GM19239 (cell line): ENCODE measurements at regions not wholly inside any gene's neighbourhood (a gene's known extent, or its start where the extent isn't known, plus 50 kb on each side); places are given as distances from the start of the nearest gene placed in this dataset.

ENCODE experiments used
- DNase-seq: peaks from one replicate; pipeline ENCODE4 v3.0.0; 2011; ENCODE audit warnings: low spot score; ENCODE audit not compliant: insufficient read length
- FAIRE-seq: peaks from 2 replicates; lab custom pipeline; 2011; peaks lifted over from hg19 to GRCh38; lab: Jason Lieb, UNC

GRCh38 chr10:8439040-8439439 is 384.6 kb downstream of the GATA3 start:
- no peak for DNase-seq
- FAIRE-seq: no peak

GRCh38 chr10:8444630-8445029 is 390.1 kb downstream of the GATA3 start:
- DNase-seq: no peak

GRCh38 chr10:8445353-8445752 is 390.9 kb downstream of the GATA3 start:
- DNase-seq (no peak), FAIRE-seq (no peak)

More at GRCh38 chr10:8444630-8445029, 390.1 kb downstream of the GATA3 start:
- FAIRE-seq: no peak

GRCh38 chr10:8449909-8450308 is 395.4 kb downstream of the GATA3 start:
- DNase-seq (no peak), FAIRE-seq (no peak)

GRCh38 chr10:8453587-8453986 is 399.1 kb downstream of the GATA3 start:
- FAIRE-seq (no peak), DNase-seq (no peak)

GRCh38 chr10:8454357-8454756 is 399.9 kb downstream of the GATA3 start:
- no peak for DNase-seq
- FAIRE-seq: no peak

GRCh38 chr10:8455181-8455580 is 400.7 kb downstream of the GATA3 start:
- no peak for DNase-seq
- no peak for FAIRE-seq

- FAIRE-seq: no peak
Measured at GRCh38 chr10:8456386-8456785, 401.9 kb downstream of the GATA3 start.

GRCh38 chr10:8460626-8461025 is 406.1 kb downstream of the GATA3 start:
- FAIRE-seq: no peak
- no peak for DNase-seq

More at GRCh38 chr10:8456386-8456785, 401.9 kb downstream of the GATA3 start:
- DNase-seq: no peak

- DNase-seq (no peak), FAIRE-seq (no peak)
Measured at GRCh38 chr10:8462565-8462964, 408.1 kb downstream of the GATA3 start.

- DNase-seq (no peak), FAIRE-seq (no peak)
Measured at GRCh38 chr10:8463853-8464252, 409.4 kb downstream of the GATA3 start.

- DNase-seq: no peak
- FAIRE-seq: no peak
Measured at GRCh38 chr10:8468477-8468876, 414.0 kb downstream of the GATA3 start.

- DNase-seq (no peak), FAIRE-seq (no peak)
Measured at GRCh38 chr10:8473205-8473604, 418.7 kb downstream of the GATA3 start.

GRCh38 chr10:8477300-8477699 is 422.8 kb downstream of the GATA3 start:
- no peak for FAIRE-seq
- DNase-seq: no peak

GRCh38 chr10:8481718-8482504 is 427.4 kb downstream of the GATA3 start:
- DNase-seq: no peak
- FAIRE-seq: no peak

GRCh38 chr10:8485032-8485431 is 430.5 kb downstream of the GATA3 start:
- DNase-seq: no peak
- FAIRE-seq: no peak

GRCh38 chr10:8487346-8487745 is 432.9 kb downstream of the GATA3 start:
- FAIRE-seq (no peak), DNase-seq (no peak)

GRCh38 chr10:8489232-8489631 is 434.7 kb downstream of the GATA3 start:
- FAIRE-seq (no peak), DNase-seq (no peak)

GRCh38 chr10:8489823-8490222 is 435.3 kb downstream of the GATA3 start:
- FAIRE-seq (no peak), DNase-seq (no peak)

GRCh38 chr10:8498290-8498689 is 443.8 kb downstream of the GATA3 start:
- DNase-seq (no peak), FAIRE-seq (no peak)

- DNase-seq (no peak), FAIRE-seq (no peak)
Measured at GRCh38 chr10:8498881-8499280, 444.4 kb downstream of the GATA3 start.

GRCh38 chr10:8499312-8499711 is 444.8 kb downstream of the GATA3 start:
- no peak for FAIRE-seq
- no peak for DNase-seq
